ENCODE measurements at regions not wholly inside any gene's neighbourhood (a gene's known extent, or its start where the extent isn't known, plus 50 kb on each side); places are given as distances from the start of the nearest gene placed in this dataset.

- no peaks in the 10 kb centered on the region for H3K27me3 ChIP-seq (replicated peaks; ENCODE audit: insufficient read depth, low read length)
- no peak overlapping the region for H3K27ac ChIP-seq (ENCODE audit: low read length)
- no peaks in the 10 kb centered on the region for H3K4me1 ChIP-seq (ENCODE audit: low read length)
- H3K9me3 ChIP-seq (replicated peaks; ENCODE audit: insufficient read depth, low read length) = no peaks in the 10 kb centered on the region
- H3K9ac ChIP-seq (ENCODE audit: low read length) = no peak overlapping the region
- peak overlapping the region; percentile 20; the same call in 1 of the 2 replicates for H3K4me3 ChIP-seq (ENCODE audit: low read length)
- H4K20me1 ChIP-seq (ENCODE audit: insufficient read depth, low read length) = no peaks in the 10 kb centered on the region
- peak overlapping the region; percentile 50; the same call in 1 of the 2 replicates for H3K4me2 ChIP-seq (ENCODE audit: low read depth, low read length)
- no peak for TF ChIP-seq EZH2 (optimal IDR thresholded peaks at IDR 0.05; ENCODE audit: low read depth, low read length)
- TF ChIP-seq, protein P1, sequence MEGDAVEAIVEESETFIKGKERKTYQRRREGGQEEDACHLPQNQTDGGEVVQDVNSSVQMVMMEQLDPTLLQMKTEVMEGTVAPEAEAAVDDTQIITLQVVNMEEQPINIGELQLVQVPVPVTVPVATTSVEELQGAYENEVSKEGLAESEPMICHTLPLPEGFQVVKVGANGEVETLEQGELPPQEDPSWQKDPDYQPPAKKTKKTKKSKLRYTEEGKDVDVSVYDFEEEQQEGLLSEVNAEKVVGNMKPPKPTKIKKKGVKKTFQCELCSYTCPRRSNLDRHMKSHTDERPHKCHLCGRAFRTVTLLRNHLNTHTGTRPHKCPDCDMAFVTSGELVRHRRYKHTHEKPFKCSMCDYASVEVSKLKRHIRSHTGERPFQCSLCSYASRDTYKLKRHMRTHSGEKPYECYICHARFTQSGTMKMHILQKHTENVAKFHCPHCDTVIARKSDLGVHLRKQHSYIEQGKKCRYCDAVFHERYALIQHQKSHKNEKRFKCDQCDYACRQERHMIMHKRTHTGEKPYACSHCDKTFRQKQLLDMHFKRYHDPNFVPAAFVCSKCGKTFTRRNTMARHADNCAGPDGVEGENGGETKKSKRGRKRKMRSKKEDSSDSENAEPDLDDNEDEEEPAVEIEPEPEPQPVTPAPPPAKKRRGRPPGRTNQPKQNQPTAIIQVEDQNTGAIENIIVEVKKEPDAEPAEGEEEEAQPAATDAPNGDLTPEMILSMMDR (IDR thresholded peaks at IDR 0.05; ENCODE audit: low read length) = no peak
- no peak for TF ChIP-seq EZH2phosphoT487 (IDR thresholded peaks at IDR 0.05; ENCODE audit: low read length)
- H3K9me2 ChIP-seq (replicated peaks; ENCODE audit: insufficient read depth, low read length) = no peaks in the 10 kb centered on the region
- no peaks in the 10 kb centered on the region for H3F3A ChIP-seq (ENCODE audit: insufficient read depth, low read length)
- no peak for DNase-seq
- no peaks in the 10 kb centered on the region for H3K79me2 ChIP-seq (ENCODE audit: low read length)
- peak overlapping the region; percentile 64 for H2AFZ ChIP-seq (ENCODE audit: low read length)
- no peaks in the 10 kb centered on the region for H3K36me3 ChIP-seq (replicated peaks; ENCODE audit: insufficient read depth, low read length)
These were observed 139.1 kb upstream of the ZIC3 start for GRCh38 chrX:137426695-137427425.

- Histone ChIP-seq H3K27ac (ENCODE audit: low read length) (no peak overlapping the region), H3K9me3 (replicated peaks; ENCODE audit: insufficient read depth, low read length) (no peaks in the 10 kb centered on the region), H3K36me3 (replicated peaks; ENCODE audit: insufficient read depth, low read length) (no peaks in the 10 kb centered on the region), H4K20me1 (ENCODE audit: insufficient read depth, low read length) (no peaks in the 10 kb centered on the region), H3F3A (ENCODE audit: insufficient read depth, low read length) (no peaks in the 10 kb centered on the region), H3K9me2 (replicated peaks; ENCODE audit: insufficient read depth, low read length) (no peaks in the 10 kb centered on the region), H3K4me2 (ENCODE audit: low read depth, low read length) (no peak overlapping the region), H3K27me3 (replicated peaks; ENCODE audit: insufficient read depth, low read length) (no peaks in the 10 kb centered on the region), H3K79me2 (ENCODE audit: low read length) (no peaks in the 10 kb centered on the region), H3K4me1 (ENCODE audit: low read length) (no peaks in the 10 kb centered on the region), H3K9ac (ENCODE audit: low read length) (no peak overlapping the region), H3K4me3 (ENCODE audit: low read length) (no peak overlapping the region), H2AFZ (ENCODE audit: low read length) (no peak overlapping the region)
- no peak for DNase-seq
- no peak for TF ChIP-seq EZH2phosphoT487 (IDR thresholded peaks at IDR 0.05; ENCODE audit: low read length)
- no peak for TF ChIP-seq EZH2 (optimal IDR thresholded peaks at IDR 0.05; ENCODE audit: low read depth, low read length)
- TF ChIP-seq, protein P1 (IDR thresholded peaks at IDR 0.05; ENCODE audit: low read length) = no peak
These were observed 139.9 kb upstream of the ZIC3 start for GRCh38 chrX:137425986-137426385.

DNA sequence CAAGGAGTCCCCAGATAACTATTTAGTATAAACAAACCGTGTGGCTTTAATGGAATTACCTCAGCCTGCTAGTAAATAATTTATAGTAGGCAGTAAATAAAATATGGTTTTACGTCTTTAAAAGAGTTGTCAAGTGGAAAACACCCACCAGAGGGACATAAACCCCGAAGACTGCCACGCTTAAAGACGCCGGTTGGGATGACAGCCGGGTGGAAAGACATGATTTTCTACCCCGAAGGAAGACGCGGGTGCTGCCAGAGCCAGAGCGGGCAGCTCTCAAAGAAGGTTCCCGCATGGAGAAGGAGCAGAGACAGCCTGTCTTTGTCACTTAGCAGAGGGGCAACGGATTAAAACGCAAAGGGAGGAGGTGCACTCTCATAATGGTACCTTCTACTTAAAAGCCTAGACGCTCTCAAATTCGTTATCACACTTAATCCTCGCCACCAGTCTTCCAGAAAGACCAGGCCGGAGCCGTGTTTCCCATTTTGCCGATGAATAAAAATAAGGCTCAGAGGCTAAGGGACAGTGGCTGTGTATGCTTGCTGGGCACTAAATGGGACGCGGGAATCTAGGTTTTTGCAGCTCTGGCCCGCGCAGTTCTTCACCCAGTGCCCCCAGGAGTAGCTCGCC is 140.5 kb upstream of the ZIC3 start:
- H3K9me3 ChIP-seq (replicated peaks; ENCODE audit: insufficient read depth, low read length) = no peaks in the 10 kb centered on the region
- no peak overlapping the region for H3K9ac ChIP-seq (ENCODE audit: low read length)
- H3K9me2 ChIP-seq (replicated peaks; ENCODE audit: insufficient read depth, low read length) = no peaks in the 10 kb centered on the region
- H3K4me1 ChIP-seq (ENCODE audit: low read length) = no peaks in the 10 kb centered on the region
- H3F3A ChIP-seq (ENCODE audit: insufficient read depth, low read length) = no peaks in the 10 kb centered on the region
- no peak for TF ChIP-seq EZH2phosphoT487 (IDR thresholded peaks at IDR 0.05; ENCODE audit: low read length)
- no peak for TF ChIP-seq EZH2 (optimal IDR thresholded peaks at IDR 0.05; ENCODE audit: low read depth, low read length)
- TF ChIP-seq, protein P1 (IDR thresholded peaks at IDR 0.05; ENCODE audit: low read length) = no peak
- H3K36me3 ChIP-seq (replicated peaks; ENCODE audit: insufficient read depth, low read length) = no peaks in the 10 kb centered on the region
- H2AFZ ChIP-seq (ENCODE audit: low read length) = no peak overlapping the region
- H3K79me2 ChIP-seq (ENCODE audit: low read length) = no peaks in the 10 kb centered on the region
- H3K4me3 ChIP-seq (ENCODE audit: low read length) = no peak overlapping the region
- H3K27ac ChIP-seq (ENCODE audit: low read length) = no peak overlapping the region
- no peak overlapping the region for H3K4me2 ChIP-seq (ENCODE audit: low read depth, low read length)
- H3K27me3 ChIP-seq (replicated peaks; ENCODE audit: insufficient read depth, low read length) = no peaks in the 10 kb centered on the region
- no peaks in the 10 kb centered on the region for H4K20me1 ChIP-seq (ENCODE audit: insufficient read depth, low read length)
- DNase-seq = no peak
